ENCODE measurements at regions not wholly inside any gene's neighbourhood (a gene's known extent, or its start where the extent isn't known, plus 50 kb on each side); places are given as distances from the start of the nearest gene placed in this dataset.

- no peaks in the 10 kb centered on the region for H4K20me1 ChIP-seq (ENCODE audit: insufficient read depth, low read length)
- H3K9ac ChIP-seq (ENCODE audit: low read depth, low read length) = no peak overlapping the region
- no peak overlapping the region for H2BK20ac ChIP-seq (ENCODE audit: low read depth, low read length)
- DNase-seq (no peak), ATAC-seq (ENCODE audit: low read depth) (no peak)
- no peak overlapping the region for H4K8ac ChIP-seq (ENCODE audit: low read depth in 2 of 2, low read length in 2 of 2)
- no peak overlapping the region for H3K27ac ChIP-seq (ENCODE audit: insufficient read depth, low read length)
- H2AK9ac ChIP-seq (replicated peaks; ENCODE audit: low read depth, low read length, poor library complexity) = no peak overlapping the region
- H3K4ac ChIP-seq (ENCODE audit: low read depth, low read length) = no peak overlapping the region
- H3K9me3 ChIP-seq (ENCODE audit: control insufficient read depth, insufficient read depth, low read length) = no peaks in the 10 kb centered on the region
- in situ Hi-C loops (cut with MboI; ENCODE audit: low sequenced_read_pairs) (no loop called here), intact Hi-C loops (cut with micrococcal nuclease) (no loop called here), dilution Hi-C loops (cut with HindIII; ENCODE audit: low sequenced_read_pairs, unreplicated experiment) (no loop called here)
- H3K4me3 ChIP-seq (ENCODE audit: insufficient read depth, low read depth, low read length) = no peak overlapping the region
- no peak for TF ChIP-seq RCOR1 (IDR thresholded peaks at IDR 0.05; ENCODE audit: insufficient replicate concordance, low read length)
- no peak for TF ChIP-seq NFE2L2 (IDR thresholded peaks at IDR 0.05; ENCODE audit: low read depth, low read length)
- no peak for TF ChIP-seq MAFK (IDR thresholded peaks at IDR 0.05; ENCODE audit: low read depth, low read length)
- TF ChIP-seq SMC3 (IDR thresholded peaks at IDR 0.05; ENCODE audit: low read depth, low read length) = no peak
- no peak for TF ChIP-seq MXI1 (IDR thresholded peaks at IDR 0.05; ENCODE audit: borderline replicate concordance, low read depth, low read length)
- TF ChIP-seq CHD1 (IDR thresholded peaks at IDR 0.05; ENCODE audit: low read depth, low read length) = no peak
- TF ChIP-seq RAD21 (IDR thresholded peaks at IDR 0.05; ENCODE audit: low read length) = no peak
- TF ChIP-seq USF2 (IDR thresholded peaks at IDR 0.05; ENCODE audit: low read depth, low read length) = no peak
- no peak for TF ChIP-seq FOS (IDR thresholded peaks at IDR 0.05; ENCODE audit: low read depth, low read length)
- no peak overlapping the region for H3K4me2 ChIP-seq (ENCODE audit: low read depth, low read length)
- peaks cover 5% of the 10 kb centered on the region; the same call in 1 of the 2 replicates for H3K4me1 ChIP-seq (ENCODE audit: control insufficient read depth, insufficient read depth, low read length)
- H2AFZ ChIP-seq (replicated peaks; ENCODE audit: low read length, poor library complexity) = no peak overlapping the region
- H2BK5ac ChIP-seq (ENCODE audit: low read depth, low read length, poor library complexity, severe bottlenecking) = no peak overlapping the region
- no TSS peak for BruUV-seq (replicated peaks)
- no peak overlapping the region for H2AK5ac ChIP-seq (ENCODE audit: low read depth, low read length)
- no peaks in the 10 kb centered on the region for H3K36me3 ChIP-seq (ENCODE audit: control insufficient read depth, insufficient read depth, low read length)
- no peak overlapping the region for H2BK15ac ChIP-seq (ENCODE audit: low read depth, low read length)
- no peak overlapping the region for H3K18ac ChIP-seq (ENCODE audit: low read depth, low read length)
- no peak overlapping the region for H3K23ac ChIP-seq (ENCODE audit: low read depth, low read length)
- no peaks in the 10 kb centered on the region; the same call in 1 of the 2 replicates for H3K9me1 ChIP-seq (ENCODE audit: insufficient read depth, low read length)
- WGBS, 2 experiments (ENCODE audit: extremely low coverage in 2 of 2, insufficient read length in 1 of 2) = no CpG with 5 or more reads among the region's 4 CpGs
- ChIA-PET CTCF (no interaction called here), POLR2A (ENCODE audit: unreplicated experiment) (no interaction called here)
- no peak overlapping the region for H4K5ac ChIP-seq (ENCODE audit: low read depth, low read length)
- no peak overlapping the region for H4K91ac ChIP-seq (ENCODE audit: insufficient read depth, low read depth, low read length)
- no peak overlapping the region for H3K14ac ChIP-seq (replicated peaks; ENCODE audit: low read depth, low read length)
- H3K79me1 ChIP-seq (ENCODE audit: low read depth in 1 of 2, low read length in 2 of 2) = no peaks in the 10 kb centered on the region
- no peak overlapping the region for H2BK120ac ChIP-seq (ENCODE audit: low read depth, low read length)
- no peaks in the 10 kb centered on the region for H3K27me3 ChIP-seq (ENCODE audit: control insufficient read depth, insufficient read depth, low read length)
- H3K56ac ChIP-seq (ENCODE audit: extremely low read depth, insufficient read depth, low read length) = no peak overlapping the region
These were observed 269.5 kb upstream of the HTR2A start for GRCh38 chr13:47166336-47166735.
